CD4-positive, alpha-beta T cell treated with Interleukin-1 beta for 1 hour (primary cell): ENCODE measurements at regions not wholly inside any gene's neighbourhood (a gene's known extent, or its start where the extent isn't known, plus 50 kb on each side); places are given as distances from the start of the nearest gene placed in this dataset.
"Not testable (repeated sequence)": the region's sequence is repeated elsewhere in the genome, so short reads cannot be mapped to it uniquely, and the experiment has no call there.

Experiments used
- DNase-seq, 2 donors: peaks; one replicate each; pipeline ENCODE4 v3.0.0-alpha.2; 2020 to 2022

- DNase-seq: no peak
Observed at GRCh38 chr7:12833829-12834228, 146.4 kb downstream of the ARL4A start.

GRCh38 chr7:12834782-12835181 lies 147.3 kb downstream of the ARL4A start:
- no peak for DNase-seq

GRCh38 chr7:12839508-12840153 lies 152.2 kb downstream of the ARL4A start:
- no peak for DNase-seq

GRCh38 chr7:12844732-12845131 lies 157.3 kb downstream of the ARL4A start:
- DNase-seq: not testable (repeated sequence)

- DNase-seq: no peak
Observed at GRCh38 chr7:12847001-12847400, 159.6 kb downstream of the ARL4A start.

GRCh38 chr7:12851142-12851541 lies 163.7 kb downstream of the ARL4A start:
- DNase-seq: no peak

- no peak for DNase-seq
Observed at GRCh38 chr7:12851841-12852240, 164.4 kb downstream of the ARL4A start.

GRCh38 chr7:12855036-12855435 lies 167.6 kb downstream of the ARL4A start:
- DNase-seq: no peak

GRCh38 chr7:12859761-12860160 lies 172.3 kb downstream of the ARL4A start:
- no peak for DNase-seq

- no peak for DNase-seq
Observed at GRCh38 chr7:12861070-12861469, 173.6 kb downstream of the ARL4A start.

- no peak for DNase-seq
Observed at GRCh38 chr7:12862146-12862545, 174.7 kb downstream of the ARL4A start.

- DNase-seq: no peak
Observed at GRCh38 chr7:12864470-12865046, 177.1 kb downstream of the ARL4A start.

- no peak for DNase-seq
Observed at GRCh38 chr7:12865593-12865992, 178.2 kb downstream of the ARL4A start.

GRCh38 chr7:12866207-12866606 lies 178.8 kb downstream of the ARL4A start:
- DNase-seq: no peak

GRCh38 chr7:12868027-12868426 lies 180.6 kb downstream of the ARL4A start:
- no peak for DNase-seq

- DNase-seq: no peak
Observed at GRCh38 chr7:12870219-12870618, 182.8 kb downstream of the ARL4A start.

GRCh38 chr7:12872487-12872886 lies 185.1 kb downstream of the ARL4A start:
- DNase-seq: no peak

- no peak for DNase-seq
Observed at GRCh38 chr7:12873571-12873970, 186.1 kb downstream of the ARL4A start.

- no peak for DNase-seq
Observed at GRCh38 chr7:12879139-12879538, 191.7 kb downstream of the ARL4A start.

GRCh38 chr7:12881712-12882111 lies 194.3 kb downstream of the ARL4A start:
- DNase-seq: no peak

- no peak for DNase-seq
Observed at GRCh38 chr7:12882710-12883109, 195.3 kb downstream of the ARL4A start.

GRCh38 chr7:12884033-12884432 lies 196.6 kb downstream of the ARL4A start:
- no peak for DNase-seq

- DNase-seq: no peak
Observed at GRCh38 chr7:12884856-12885440, 197.5 kb downstream of the ARL4A start.

- no peak for DNase-seq
Observed at GRCh38 chr7:12888717-12889116, 201.3 kb downstream of the ARL4A start.

GRCh38 chr7:12889391-12889790 lies 202.0 kb downstream of the ARL4A start:
- no peak for DNase-seq
